ENCODE measurements at regions not wholly inside any gene's neighbourhood (a gene's known extent, or its start where the extent isn't known, plus 50 kb on each side); places are given as distances from the start of the nearest gene placed in this dataset.

DNA sequence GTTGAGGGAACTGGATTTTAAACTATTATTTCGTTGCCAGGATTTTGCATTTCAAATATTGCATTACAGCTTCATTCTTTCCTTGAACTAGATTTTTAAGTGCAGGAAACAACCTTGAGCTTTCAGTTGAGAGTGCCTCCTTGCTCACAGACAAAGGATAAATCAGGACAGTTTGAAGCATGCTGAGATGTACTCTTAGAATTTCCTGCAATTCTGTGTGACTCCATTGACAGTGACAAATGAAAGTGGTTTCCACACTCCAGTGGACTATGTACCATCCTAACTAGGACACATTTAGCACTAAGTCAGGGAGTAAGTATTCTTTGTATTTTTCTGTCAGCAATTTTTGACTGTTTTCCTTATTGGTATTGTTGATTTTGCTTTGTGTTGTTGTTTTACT is 100.0 kb upstream of the PLCXD3 start:
- Histone ChIP-seq H3K4me3 (no peak overlapping the region), H3K27me3 (no peaks in the 10 kb centered on the region), H3K27ac (no peak overlapping the region), H3K4me1 (no peaks in the 10 kb centered on the region), H3K9me3 (peaks cover 0 to 6% of the 10 kb centered on the region in 2 donors), H3K36me3 (no peaks in the 10 kb centered on the region)
- DNase-seq (ENCODE audit: low spot score in 2 of 2) = no peak
- TF ChIP-seq, protein P1, sequence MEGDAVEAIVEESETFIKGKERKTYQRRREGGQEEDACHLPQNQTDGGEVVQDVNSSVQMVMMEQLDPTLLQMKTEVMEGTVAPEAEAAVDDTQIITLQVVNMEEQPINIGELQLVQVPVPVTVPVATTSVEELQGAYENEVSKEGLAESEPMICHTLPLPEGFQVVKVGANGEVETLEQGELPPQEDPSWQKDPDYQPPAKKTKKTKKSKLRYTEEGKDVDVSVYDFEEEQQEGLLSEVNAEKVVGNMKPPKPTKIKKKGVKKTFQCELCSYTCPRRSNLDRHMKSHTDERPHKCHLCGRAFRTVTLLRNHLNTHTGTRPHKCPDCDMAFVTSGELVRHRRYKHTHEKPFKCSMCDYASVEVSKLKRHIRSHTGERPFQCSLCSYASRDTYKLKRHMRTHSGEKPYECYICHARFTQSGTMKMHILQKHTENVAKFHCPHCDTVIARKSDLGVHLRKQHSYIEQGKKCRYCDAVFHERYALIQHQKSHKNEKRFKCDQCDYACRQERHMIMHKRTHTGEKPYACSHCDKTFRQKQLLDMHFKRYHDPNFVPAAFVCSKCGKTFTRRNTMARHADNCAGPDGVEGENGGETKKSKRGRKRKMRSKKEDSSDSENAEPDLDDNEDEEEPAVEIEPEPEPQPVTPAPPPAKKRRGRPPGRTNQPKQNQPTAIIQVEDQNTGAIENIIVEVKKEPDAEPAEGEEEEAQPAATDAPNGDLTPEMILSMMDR (IDR thresholded peaks at IDR 0.05) = no peak
- intact Hi-C loops (cut with DNase I) = no loop called here

DNA sequence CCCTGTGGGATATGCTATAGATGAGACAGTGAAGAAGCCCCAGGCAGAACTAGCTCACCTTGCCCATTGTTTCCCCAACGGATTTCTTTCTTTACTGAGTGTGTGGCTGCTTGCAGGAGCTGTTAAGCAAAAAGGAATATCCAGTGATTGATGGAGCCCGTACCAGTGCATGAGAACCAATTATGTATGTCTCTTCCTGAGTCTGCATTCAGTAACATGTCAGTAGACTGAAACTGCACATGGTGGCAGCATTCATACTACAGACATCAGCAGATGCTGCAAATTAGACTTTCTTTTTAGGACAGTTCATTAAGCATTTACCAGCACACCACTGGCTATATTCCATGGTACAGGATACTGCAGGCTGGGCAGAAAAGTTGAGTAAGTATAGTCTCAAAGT is 90.3 kb upstream of the PLCXD3 start:
- intact Hi-C loops (cut with DNase I) = no loop called here
- Histone ChIP-seq H3K4me1 (no peaks in the 10 kb centered on the region), H3K4me3 (no peak overlapping the region), H3K36me3 (no peaks in the 10 kb centered on the region), H3K27ac (no peak overlapping the region), H3K27me3 (no peaks in the 10 kb centered on the region), H3K9me3 (no peaks in the 10 kb centered on the region)
- DNase-seq (ENCODE audit: low spot score in 2 of 2) = no peak
- TF ChIP-seq, protein P1 (IDR thresholded peaks at IDR 0.05) = no peak

DNA sequence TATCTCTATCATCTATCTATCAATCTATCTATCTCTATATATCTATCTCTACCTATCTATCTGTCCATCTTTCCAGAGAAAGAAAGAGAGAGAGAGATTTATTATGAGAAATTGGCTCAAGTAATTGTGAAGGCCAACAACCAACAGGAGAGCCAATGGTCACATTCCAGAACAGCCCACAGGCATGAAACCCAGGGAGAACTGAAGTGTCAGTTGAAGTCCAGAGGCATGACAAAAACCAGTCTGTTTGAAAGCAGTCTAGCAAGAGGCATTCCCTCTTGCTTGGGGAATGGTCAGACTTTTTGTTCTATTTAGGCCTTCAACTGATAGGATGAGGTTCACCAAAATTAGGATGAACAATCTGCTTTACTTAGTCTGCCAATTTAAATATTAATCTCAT is 87.6 kb upstream of the PLCXD3 start:
- intact Hi-C loops (cut with DNase I) = no loop called here
- H3K4me3 ChIP-seq = no peak overlapping the region
- H3K9me3 ChIP-seq = no peaks in the 10 kb centered on the region
- TF ChIP-seq, protein P1 (IDR thresholded peaks at IDR 0.05) = no peak
- no peak overlapping the region for H3K27ac ChIP-seq
- no peaks in the 10 kb centered on the region for H3K27me3 ChIP-seq
- DNase-seq (ENCODE audit: low spot score in 2 of 2) = no peak
- H3K4me1 ChIP-seq = no peaks in the 10 kb centered on the region
- no peaks in the 10 kb centered on the region for H3K36me3 ChIP-seq

DNA sequence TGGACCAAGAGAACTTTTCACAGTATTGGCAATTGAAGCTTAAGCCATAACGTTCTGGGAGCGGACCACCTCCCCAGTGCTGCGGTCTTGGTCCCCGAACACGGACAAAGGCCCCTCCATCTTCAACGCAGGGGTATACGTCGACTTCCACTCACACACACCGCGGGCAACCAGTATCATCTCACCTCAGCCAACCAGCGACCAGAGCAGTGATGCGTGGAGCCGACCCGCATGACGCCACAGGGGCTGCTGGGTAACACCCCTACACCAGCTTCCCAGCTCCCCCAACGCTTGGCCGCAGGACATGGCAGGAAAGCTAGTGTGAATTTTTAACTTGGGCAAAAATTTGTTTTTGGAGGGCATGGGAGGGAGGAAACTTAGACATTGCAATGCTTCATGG is 77.3 kb upstream of the PLCXD3 start:
- Histone ChIP-seq H3K9me3 (no peaks in the 10 kb centered on the region), H3K36me3 (no peaks in the 10 kb centered on the region), H3K4me1 (no peaks in the 10 kb centered on the region), H3K4me3 (no peak overlapping the region), H3K27me3 (no peaks in the 10 kb centered on the region), H3K27ac (no peak overlapping the region)
- DNase-seq (ENCODE audit: low spot score in 2 of 2) = no peak
- intact Hi-C loops (cut with DNase I) = no loop called here
- TF ChIP-seq, protein P1 (IDR thresholded peaks at IDR 0.05) = no peak

DNA sequence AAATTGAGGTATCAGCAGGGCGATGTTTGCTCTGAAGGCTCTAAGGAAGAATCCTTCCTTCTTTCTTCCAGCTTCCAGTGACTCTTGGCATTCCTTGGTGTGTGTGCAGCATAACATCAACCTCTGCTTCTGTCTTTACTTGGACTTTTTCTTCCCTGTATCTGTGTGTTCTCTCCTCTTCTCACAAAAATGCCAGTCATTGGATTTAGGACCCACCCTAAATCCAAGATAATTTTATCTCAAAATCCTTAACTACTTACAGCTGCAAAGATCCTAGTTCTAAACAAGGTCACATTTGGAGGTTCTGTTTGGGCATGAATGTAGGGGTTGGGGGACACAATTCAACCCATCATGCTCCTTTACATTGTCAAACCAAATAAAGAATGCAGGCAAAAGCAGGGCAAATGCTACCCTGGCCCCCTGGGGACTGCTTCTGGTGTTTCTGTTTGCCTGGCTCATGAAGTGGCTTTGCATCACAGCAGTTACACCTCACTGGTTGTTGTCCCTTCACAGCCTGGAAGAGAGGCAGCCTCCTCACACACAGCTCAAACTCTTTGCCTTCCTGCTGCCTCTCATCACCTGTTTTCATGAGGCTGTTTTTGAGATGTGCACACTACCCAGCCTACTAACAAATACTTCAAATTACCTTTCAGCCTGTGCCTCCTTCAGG is 64.8 kb upstream of the PLCXD3 start:
- H3K9me3 ChIP-seq = no peaks in the 10 kb centered on the region
- H3K4me3 ChIP-seq = no peak overlapping the region
- no peak for DNase-seq (ENCODE audit: low spot score in 2 of 2)
- no peaks in the 10 kb centered on the region for H3K27me3 ChIP-seq
- TF ChIP-seq, protein P1 (IDR thresholded peaks at IDR 0.05) = no peak
- H3K27ac ChIP-seq = no peak overlapping the region
- intact Hi-C loops (cut with DNase I) = no loop called here
- no peaks in the 10 kb centered on the region for H3K4me1 ChIP-seq
- H3K36me3 ChIP-seq = no peaks in the 10 kb centered on the region

DNA sequence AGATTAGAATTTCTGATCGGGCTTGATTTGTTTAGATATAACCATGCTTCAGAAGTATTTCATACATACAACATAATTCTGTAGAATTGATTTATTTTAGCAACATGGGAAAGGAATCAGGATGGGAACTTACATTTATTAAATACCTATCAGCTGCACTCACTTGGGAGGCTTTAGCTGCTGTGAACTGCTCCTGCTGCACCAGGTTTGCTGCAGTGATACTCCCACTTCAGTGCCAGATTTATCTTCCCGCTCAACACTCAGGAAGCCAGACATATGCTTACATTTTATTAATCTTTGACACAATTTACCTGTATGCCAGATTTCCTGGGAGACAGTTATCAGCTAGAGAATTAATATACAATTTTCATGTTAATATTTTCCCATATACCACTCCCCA is 64.0 kb upstream of the PLCXD3 start:
- TF ChIP-seq, protein P1 (IDR thresholded peaks at IDR 0.05) = no peak
- H3K9me3 ChIP-seq = no peaks in the 10 kb centered on the region
- no peak overlapping the region for H3K27ac ChIP-seq
- no peaks in the 10 kb centered on the region for H3K4me1 ChIP-seq
- no peak for DNase-seq (ENCODE audit: low spot score in 2 of 2)
- intact Hi-C loops (cut with DNase I) = no loop called here
- H3K27me3 ChIP-seq = no peaks in the 10 kb centered on the region
- H3K4me3 ChIP-seq = no peak overlapping the region
- H3K36me3 ChIP-seq = no peaks in the 10 kb centered on the region

All from ascending aorta (tissue), 2 donors.